Brain microvascular endothelial cell (primary cell): ENCODE measurements at regions not wholly inside any gene's neighbourhood (a gene's known extent, or its start where the extent isn't known, plus 50 kb on each side); places are given as distances from the start of the nearest gene placed in this dataset.
A peak's percentile ranks its signal among the peaks of the same experiment; 100 is the strongest.

Experiments
- DNase-seq: peaks from one replicate; pipeline ENCODE4 v3.0.0-alpha.2; 2020
- H3K27ac ChIP-seq: fragments of 250-450 bp; sonication (Bioruptor Pico); 2 replicates; pipeline ENCODE4 v1.5.1; 2020; ENCODE audit warnings: mild to moderate bottlenecking, moderate library complexity
- H3K27me3 ChIP-seq: fragments of 250-450 bp; sonication (Bioruptor Pico); replicated peaks from 2 replicates; pipeline ENCODE4 v1.5.1; 2020; ENCODE audit warnings: mild to moderate bottlenecking
- H3K36me3 ChIP-seq: fragments of 250-450 bp; sonication (Bioruptor Pico); replicated peaks from 2 replicates; pipeline ENCODE4 v1.5.1; 2020; ENCODE audit warnings: mild to moderate bottlenecking
- H3K4me3 ChIP-seq: 2 replicates; pipeline ENCODE4 v1.5.1; 2011; ENCODE audit warnings: low read depth, mild to moderate bottlenecking, control low read depth, low read length, moderate library complexity
- CTCF ChIP-seq: IDR thresholded peaks from 2 replicates; pipeline ENCODE4 v1.5.1; 2011; ENCODE audit warnings: low read depth, mild to moderate bottlenecking, moderate library complexity, low read length, control low read depth, inconsistent platforms; ENCODE audit errors: missing control alignments
- in situ Hi-C: cut with HindIII; loops from 2 replicates; pipeline ENCODE4 v1.10.0; 2017; ENCODE audit warnings: low sequenced_read_pairs, low pct_ligation_motif_present

DNA sequence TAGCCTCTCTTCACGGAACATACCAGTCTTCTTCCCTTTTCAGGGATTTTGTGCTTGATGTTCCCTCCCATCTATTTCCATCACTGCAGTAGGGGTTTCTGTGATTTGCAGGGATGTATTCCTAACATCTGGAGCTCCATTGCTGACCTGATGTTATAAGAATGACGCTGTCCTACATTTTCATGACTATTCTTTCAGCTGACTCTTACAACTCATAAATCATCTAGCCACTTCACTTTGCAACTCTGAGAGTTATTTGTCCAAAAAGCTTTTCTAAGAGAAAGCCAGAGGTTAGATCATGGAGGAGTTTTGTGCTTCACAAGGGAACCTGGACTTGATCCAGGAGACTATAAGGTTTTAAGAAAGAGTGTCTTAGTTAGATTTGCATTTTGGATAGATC lies 116.6 kb upstream of the FAR2 start:
- no peak overlapping the region for H3K27ac ChIP-seq
- no peak for DNase-seq
- H3K36me3 ChIP-seq, result no peaks in the 10 kb centered on the region
- H3K4me3 ChIP-seq, result no peak overlapping the region
- no peaks in the 10 kb centered on the region for H3K27me3 ChIP-seq
- in situ Hi-C loops, result no loop called here
- no peak for TF ChIP-seq CTCF

DNA sequence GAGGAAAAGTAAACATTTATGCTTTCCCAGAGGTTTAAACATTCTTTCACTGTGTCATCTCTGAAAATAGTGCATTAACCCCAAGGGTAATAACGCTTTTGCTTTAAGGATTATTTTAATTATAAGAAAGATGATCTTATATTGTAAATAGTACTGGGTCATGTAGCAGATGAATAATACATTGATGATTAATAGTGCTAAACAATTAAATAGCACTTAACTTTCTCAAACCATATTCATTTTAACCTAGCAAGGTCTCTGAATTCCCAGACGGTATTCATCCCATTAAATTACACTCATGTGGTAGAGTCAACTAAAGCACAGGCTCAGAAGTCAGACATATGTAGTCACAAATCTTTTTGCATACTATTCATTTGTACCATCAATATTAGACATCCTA lies 115.6 kb upstream of the FAR2 start:
- H3K27ac ChIP-seq, result no peak overlapping the region
- no peaks in the 10 kb centered on the region for H3K36me3 ChIP-seq
- no peak for TF ChIP-seq CTCF
- no peak overlapping the region for H3K4me3 ChIP-seq
- no peak for DNase-seq
- no peaks in the 10 kb centered on the region for H3K27me3 ChIP-seq
- in situ Hi-C loops, result no loop called here

- Histone ChIP-seq H3K27ac (no peak overlapping the region), H3K4me3 (no peak overlapping the region), H3K36me3 (no peaks in the 10 kb centered on the region), H3K27me3 (no peaks in the 10 kb centered on the region)
- no peak for TF ChIP-seq CTCF
- DNase-seq, result no peak
- in situ Hi-C loops, result no loop called here
Observed at GRCh38 chr12:29035112-29035511, 114.0 kb upstream of the FAR2 start.

DNA sequence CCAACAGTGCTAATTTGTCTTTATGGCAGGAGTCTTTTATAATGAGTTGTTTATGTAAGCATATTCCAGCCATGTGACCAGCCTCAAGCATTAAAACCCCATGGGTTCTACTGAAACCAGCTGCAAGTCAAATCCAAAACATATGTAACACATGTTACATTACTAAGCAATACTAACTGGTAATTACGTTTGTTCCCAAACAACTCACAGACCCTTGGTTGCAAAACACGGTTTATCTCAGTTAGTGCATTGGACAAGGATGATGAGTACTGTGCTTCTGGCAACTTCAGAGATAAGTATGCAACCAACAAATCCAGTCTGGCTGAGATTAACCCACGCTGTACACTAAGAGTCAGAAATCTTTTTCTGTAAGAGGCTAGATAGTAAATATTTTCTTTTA lies 110.1 kb upstream of the FAR2 start:
- no peak for TF ChIP-seq CTCF
- no peak overlapping the region for H3K4me3 ChIP-seq
- no peaks in the 10 kb centered on the region for H3K36me3 ChIP-seq
- peak overlapping the region; percentile 33 for H3K27ac ChIP-seq
- peak; percentile 81 for DNase-seq
- in situ Hi-C loops, result no loop called here
- no peaks in the 10 kb centered on the region for H3K27me3 ChIP-seq

DNA sequence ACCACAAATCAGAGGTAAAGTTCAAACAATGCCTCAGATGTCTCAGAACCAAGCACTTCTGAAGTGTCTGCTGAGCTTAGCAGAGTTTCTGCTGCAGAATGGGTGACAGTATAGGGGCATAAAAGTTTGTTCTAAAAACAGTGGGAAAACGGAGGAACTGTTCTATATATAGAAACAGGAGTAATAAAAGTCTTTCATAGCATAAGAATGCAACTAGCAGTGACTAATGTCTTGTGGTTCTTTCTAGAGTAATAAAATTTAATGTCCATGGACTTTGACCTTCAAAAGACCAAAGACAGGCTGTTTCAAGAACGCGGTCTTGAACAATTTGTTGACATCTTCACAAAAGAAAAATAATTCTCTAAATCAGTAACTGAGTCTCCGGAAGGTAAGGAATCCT lies 107.5 kb upstream of the FAR2 start:
- in situ Hi-C loops, result no loop called here
- no peaks in the 10 kb centered on the region for H3K27me3 ChIP-seq
- no peak for TF ChIP-seq CTCF
- peak; percentile 39 for DNase-seq
- peak overlapping the region; percentile 65 for H3K27ac ChIP-seq
- H3K4me3 ChIP-seq, result no peak overlapping the region
- H3K36me3 ChIP-seq, result no peaks in the 10 kb centered on the region

- Histone ChIP-seq H3K27me3 (no peaks in the 10 kb centered on the region), H3K36me3 (no peaks in the 10 kb centered on the region), H3K4me3 (no peak overlapping the region), H3K27ac (peak overlapping the region; percentile 26)
- TF ChIP-seq CTCF, result no peak
- in situ Hi-C loops, result no loop called here
- DNase-seq, result no peak
Observed at GRCh38 chr12:29043069-29043468, 106.0 kb upstream of the FAR2 start.
